ENCODE measurements at regions not wholly inside any gene's neighbourhood (a gene's known extent, or its start where the extent isn't known, plus 50 kb on each side); places are given as distances from the start of the nearest gene placed in this dataset.

GRCh38 chr14:73780896-73781295 is 66.7 kb upstream of the PNMA1 start:
- DNase-seq (ENCODE audit: low read depth) = no peak

DNA sequence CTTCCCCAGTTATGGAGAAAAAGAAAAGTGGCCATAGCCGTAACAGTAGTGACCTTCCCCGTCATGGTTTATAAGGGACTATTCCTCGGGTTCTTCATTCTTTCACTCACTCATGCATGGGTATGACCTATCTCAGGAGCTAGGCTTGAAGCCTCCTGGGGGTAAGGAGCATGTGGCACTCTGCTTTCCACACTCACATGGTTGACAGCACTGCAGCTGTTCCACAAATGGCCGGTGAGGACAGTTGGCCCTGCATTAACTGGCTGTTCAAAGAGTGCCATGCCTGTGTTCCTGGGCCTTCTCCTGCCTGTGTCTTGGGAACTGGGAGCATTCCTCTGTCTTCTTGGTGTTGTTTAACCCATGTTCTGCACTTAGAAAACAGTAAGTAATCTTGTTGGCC is 66.2 kb upstream of the PNMA1 start:
- DNase-seq (ENCODE audit: low read depth) = no peak

- no peak for DNase-seq (ENCODE audit: low read depth)
Measured at GRCh38 chr14:73778736-73779135, 64.6 kb upstream of the PNMA1 start.

DNA sequence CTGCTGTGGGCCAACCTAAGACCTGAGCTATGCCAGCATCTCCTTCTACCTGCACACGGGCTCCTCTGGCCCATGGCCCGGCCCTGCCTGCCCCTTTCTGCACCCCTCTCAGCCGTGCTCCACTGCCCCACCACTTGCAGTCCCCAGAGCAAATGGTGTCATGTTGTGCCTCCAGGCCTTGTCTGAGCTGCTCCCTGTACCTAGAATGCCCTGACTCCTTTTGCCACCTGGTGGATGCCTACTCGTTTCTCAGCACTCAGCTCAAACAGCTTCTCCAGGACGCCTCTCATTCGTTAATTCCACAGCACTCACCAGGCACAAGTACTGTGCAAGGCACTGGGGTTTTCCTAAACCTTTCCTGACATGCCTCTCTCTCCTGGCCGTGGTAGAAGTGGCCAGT is 63.2 kb upstream of the PNMA1 start:
- no peak for DNase-seq (ENCODE audit: low read depth)

DNA sequence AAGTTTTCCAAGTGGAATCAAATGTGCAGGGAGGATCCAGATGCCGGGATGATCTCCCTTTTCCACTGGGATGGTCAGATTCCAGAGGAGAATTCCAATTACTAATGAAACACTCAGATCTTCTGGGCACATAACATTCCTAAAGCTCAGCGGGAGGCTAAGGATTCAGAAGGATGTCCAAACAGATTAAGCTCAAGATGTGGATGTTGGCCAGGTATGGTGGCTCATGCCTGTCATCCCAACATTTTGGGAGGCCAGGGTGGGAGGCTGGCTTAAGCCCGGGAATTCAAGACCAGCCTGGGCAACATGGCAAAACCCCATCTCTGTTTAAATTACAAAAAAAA is 62.0 kb upstream of the PNMA1 start:
- no peak for DNase-seq (ENCODE audit: low read depth)

GRCh38 chr14:73775339-73776193 is 61.4 kb upstream of the PNMA1 start:
- no peak for DNase-seq (ENCODE audit: low read depth)

DNA sequence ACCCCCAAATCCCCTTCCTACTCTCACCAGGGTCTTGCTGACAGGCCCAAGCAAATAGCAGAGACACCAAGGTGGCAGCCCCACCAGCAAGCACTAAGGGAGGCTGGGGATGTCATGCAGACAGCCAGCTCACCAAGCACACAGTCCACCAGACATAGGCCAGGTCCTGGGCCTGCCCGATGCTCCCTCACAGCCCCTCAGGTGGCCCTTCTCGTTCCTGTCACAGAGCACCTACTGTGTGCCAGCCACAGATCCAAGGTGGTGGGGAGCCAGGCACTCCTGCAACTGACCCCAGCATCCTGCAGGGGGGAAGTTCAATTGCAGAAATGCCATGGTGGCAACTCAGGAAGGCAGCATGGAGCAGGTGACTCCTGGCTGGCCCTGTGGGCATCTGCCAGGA is 60.5 kb upstream of the PNMA1 start:
- DNase-seq (ENCODE audit: low read depth) = no peak

DNA sequence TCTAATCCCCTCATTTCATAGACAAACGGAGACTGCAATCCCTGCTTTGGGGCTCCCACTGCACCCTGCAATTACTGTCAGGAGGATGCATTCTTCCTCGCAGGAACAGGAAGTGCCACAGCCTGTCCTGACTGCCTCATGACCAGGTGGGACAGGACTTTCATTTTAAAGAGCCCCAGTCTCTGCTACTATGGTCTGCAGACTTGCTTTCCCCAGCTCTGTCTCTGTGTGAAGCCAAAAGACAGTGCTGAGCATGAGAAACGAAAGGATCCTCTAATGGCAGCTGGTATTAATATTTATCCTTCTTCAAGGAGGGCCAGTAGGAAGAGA is 60.0 kb upstream of the PNMA1 start:
- no peak for DNase-seq (ENCODE audit: low read depth)

DNA sequence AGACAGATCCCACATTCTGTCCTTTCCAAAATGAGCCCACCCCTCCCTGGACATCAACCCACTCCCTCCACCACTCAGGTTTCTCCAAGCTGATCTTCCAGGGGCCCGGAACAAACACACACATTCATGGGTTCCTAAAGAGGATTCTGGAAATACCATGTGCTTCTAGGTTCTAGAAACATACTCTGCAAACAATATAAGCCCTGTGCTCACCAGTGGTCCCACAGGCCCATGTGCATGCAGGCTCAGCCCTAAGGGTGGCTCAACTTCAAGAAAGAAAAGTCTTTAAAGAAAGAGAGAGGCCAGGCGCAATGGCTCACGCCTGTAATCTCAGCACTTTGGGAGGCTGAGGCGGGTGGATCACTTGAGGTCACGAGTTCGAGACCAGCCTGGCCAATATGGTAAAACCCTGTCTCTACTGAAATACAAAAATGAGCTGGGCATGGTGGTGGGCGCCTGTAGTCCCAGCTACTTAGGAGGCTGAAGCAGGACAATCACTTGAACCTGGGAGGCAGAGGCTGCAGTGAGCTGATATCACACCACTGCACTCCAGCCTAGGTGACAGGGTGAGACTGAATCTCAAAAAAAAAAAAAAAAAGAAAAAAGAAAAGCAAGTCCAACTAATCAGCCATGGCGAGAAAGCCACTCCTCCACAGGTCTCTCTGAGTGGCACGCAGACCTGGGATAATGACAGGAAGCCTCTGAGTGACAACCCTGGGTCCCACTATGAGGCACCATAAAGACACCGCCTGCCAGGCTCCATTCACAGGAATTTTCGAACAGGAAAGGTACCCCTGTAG is 59.5 kb upstream of the PNMA1 start:
- no peak for DNase-seq (ENCODE audit: low read depth)

DNA sequence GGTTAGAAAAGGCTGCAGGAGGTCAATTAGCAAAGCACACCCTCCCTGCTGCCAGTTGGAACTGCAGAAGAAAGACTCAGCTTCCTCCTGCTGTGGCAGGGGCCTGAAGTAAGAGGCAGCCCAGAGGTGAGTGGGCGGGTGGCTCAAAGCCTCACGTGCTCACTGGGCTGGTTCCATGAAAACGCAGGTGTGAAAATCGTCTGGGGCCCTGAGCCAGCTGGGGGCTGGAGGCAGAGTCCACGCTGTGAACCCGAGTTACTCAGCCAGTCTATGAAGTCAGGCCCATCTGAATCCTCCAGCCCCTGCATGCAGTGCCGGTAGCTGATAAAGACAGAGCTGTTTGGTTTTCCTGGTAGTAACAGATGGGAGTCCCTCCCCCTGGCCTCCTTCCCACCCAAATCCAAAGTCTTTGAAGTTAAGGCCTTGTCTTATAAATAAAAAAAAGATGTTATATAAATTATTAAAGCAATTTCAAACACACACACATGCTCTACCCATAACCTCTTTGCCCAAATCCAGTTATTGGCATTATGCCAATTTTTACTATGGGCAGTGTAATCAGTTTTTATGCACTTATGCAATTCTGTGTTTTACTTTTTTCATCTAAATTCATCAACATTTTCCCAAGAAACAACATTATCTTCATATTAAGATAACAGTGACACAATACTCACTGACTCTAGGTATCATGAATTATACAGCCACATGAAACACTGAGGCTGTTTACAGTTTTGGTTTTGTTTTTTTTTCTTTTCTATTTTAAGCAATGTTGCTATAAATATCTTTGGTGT is 57.9 kb upstream of the PNMA1 start:
- no peak for DNase-seq (ENCODE audit: low read depth)

GRCh38 chr14:73770977-73771847 is 57.0 kb upstream of the PNMA1 start:
- no peak for DNase-seq (ENCODE audit: low read depth)

GRCh38 chr14:73768107-73768506 is 53.9 kb upstream of the PNMA1 start:
- no peak for DNase-seq (ENCODE audit: low read depth)

DNA sequence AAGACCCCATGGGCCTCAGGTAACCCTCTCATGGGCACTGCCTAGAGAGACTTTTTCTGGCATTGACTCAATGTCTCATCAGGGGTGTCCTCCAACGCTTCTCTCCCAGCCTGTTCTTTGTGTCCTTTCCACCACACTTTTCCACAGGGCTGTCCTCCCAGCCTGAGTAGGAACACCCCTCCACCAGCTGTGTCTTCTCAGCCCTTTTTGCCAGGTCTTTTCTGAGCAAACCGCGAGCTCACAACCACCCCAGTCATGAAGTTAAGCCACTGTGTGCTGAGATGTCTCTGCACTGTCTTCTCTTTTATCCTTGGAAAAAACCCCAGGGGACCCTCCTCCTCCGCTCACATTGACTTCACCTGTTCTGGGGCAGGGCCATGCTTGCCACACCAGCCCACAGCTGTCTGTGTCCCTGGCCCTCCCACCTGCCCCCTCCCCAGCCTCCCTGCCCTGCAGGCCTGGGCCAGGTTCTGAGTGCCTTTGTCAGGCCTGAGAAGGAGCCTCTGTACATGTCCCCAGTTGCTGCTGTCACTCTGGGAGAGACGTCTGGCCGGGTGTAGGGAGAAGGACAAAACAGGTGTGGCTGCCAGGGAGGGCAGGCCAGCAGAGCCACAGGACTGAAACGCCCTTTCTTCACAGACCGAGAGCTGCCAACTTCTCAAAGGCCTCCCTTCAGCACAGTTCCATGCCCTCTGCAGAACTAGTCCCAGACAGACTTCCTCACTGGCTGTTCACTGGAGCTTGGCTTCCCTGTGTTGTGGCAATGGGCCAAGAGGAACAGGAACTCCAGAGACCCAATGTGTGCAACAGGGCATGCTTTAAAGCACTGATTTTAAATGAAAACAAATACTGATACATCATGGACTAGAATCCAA is 50.5 kb upstream of the PNMA1 start:
- no peak for DNase-seq (ENCODE audit: low read depth)

Measured in stromal cell of bone marrow (primary cell).